HepG2 (cell line): ENCODE measurements at regions not wholly inside any gene's neighbourhood (a gene's known extent, or its start where the extent isn't known, plus 50 kb on each side); places are given as distances from the start of the nearest gene placed in this dataset.

Source experiments
- HOXA3 ChIP-seq: sonication (generic); formaldehyde crosslinking; IDR thresholded peaks from 2 replicates; pipeline ENCODE4 v1.5.0; 2020; ENCODE audit warnings: missing genetic modification reagents
- MED1 ChIP-seq: sonication (generic); formaldehyde crosslinking; IDR thresholded peaks from 2 replicates; pipeline ENCODE4 v1.4.0; 2020; ENCODE audit warnings: missing genetic modification reagents
- SOX13 ChIP-seq, 3 experiments: fragments of 450-650 bp in 1 of 3; sonication (generic) in 1 of 3; formaldehyde crosslinking in 1 of 3; IDR thresholded peaks in 2 of 3; conservative IDR thresholded peaks in 1 of 3; 2 replicates each; pipeline versions ENCODE4 v1.5.0 to v1.6.1; 2016 to 2020; ENCODE audit warnings: antibody characterized with exemption in 1 of 3, mild to moderate bottlenecking in 1 of 3, missing compliant biosample characterization in 1 of 3, missing genetic modification reagents in 1 of 3, moderate library complexity in 1 of 3
- ZBTB20 ChIP-seq: sonication (generic); formaldehyde crosslinking; IDR thresholded peaks from 2 replicates; pipeline ENCODE4 v1.8.1; 2023; ENCODE audit warnings: missing genetic modification reagents, low read depth, mild to moderate bottlenecking, borderline replicate concordance
- ZNF350 ChIP-seq: sonication (generic); formaldehyde crosslinking; IDR thresholded peaks from 2 replicates; pipeline ENCODE4 v1.4.0; 2020; ENCODE audit warnings: mild to moderate bottlenecking, low read depth, missing genetic modification reagents, borderline replicate concordance
- TF ChIP-seq, protein P1 (sequence below): sonication (generic); formaldehyde crosslinking; conservative IDR thresholded peaks from 2 replicates; pipeline ENCODE4 v1.4.0; 2020; ENCODE audit warnings: mild to moderate bottlenecking, missing genetic modification reagents, moderate library complexity
- TF ChIP-seq, protein P2 (sequence below): sonication (generic); formaldehyde crosslinking; IDR thresholded peaks from 2 replicates; pipeline ENCODE4 v1.4.0; 2020; ENCODE audit warnings: missing genetic modification reagents

- TF ChIP-seq, protein P1, sequence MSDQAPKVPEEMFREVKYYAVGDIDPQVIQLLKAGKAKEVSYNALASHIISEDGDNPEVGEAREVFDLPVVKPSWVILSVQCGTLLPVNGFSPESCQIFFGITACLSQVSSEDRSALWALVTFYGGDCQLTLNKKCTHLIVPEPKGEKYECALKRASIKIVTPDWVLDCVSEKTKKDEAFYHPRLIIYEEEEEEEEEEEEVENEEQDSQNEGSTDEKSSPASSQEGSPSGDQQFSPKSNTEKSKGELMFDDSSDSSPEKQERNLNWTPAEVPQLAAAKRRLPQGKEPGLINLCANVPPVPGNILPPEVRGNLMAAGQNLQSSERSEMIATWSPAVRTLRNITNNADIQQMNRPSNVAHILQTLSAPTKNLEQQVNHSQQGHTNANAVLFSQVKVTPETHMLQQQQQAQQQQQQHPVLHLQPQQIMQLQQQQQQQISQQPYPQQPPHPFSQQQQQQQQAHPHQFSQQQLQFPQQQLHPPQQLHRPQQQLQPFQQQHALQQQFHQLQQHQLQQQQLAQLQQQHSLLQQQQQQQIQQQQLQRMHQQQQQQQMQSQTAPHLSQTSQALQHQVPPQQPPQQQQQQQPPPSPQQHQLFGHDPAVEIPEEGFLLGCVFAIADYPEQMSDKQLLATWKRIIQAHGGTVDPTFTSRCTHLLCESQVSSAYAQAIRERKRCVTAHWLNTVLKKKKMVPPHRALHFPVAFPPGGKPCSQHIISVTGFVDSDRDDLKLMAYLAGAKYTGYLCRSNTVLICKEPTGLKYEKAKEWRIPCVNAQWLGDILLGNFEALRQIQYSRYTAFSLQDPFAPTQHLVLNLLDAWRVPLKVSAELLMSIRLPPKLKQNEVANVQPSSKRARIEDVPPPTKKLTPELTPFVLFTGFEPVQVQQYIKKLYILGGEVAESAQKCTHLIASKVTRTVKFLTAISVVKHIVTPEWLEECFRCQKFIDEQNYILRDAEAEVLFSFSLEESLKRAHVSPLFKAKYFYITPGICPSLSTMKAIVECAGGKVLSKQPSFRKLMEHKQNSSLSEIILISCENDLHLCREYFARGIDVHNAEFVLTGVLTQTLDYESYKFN = peak; percentile 44; the same call in 1 of the 2 replicates
- 0 out of 2 replicates have a peak, but pooled peaks have one; percentile 22 for TF ChIP-seq ZNF350 (CRISPR knock-in tag)
- TF ChIP-seq, protein P2, sequence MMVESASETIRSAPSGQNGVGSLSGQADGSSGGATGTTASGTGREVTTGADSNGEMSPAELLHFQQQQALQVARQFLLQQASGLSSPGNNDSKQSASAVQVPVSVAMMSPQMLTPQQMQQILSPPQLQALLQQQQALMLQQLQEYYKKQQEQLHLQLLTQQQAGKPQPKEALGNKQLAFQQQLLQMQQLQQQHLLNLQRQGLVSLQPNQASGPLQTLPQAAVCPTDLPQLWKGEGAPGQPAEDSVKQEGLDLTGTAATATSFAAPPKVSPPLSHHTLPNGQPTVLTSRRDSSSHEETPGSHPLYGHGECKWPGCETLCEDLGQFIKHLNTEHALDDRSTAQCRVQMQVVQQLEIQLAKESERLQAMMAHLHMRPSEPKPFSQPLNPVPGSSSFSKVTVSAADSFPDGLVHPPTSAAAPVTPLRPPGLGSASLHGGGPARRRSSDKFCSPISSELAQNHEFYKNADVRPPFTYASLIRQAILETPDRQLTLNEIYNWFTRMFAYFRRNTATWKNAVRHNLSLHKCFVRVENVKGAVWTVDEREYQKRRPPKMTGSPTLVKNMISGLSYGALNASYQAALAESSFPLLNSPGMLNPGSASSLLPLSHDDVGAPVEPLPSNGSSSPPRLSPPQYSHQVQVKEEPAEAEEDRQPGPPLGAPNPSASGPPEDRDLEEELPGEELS = peak; percentile 59
- peak; percentile 57 for TF ChIP-seq MED1 (CRISPR knock-in tag)
- no peak for TF ChIP-seq SOX13 (IDR thresholded peaks at IDR 0.05)
- peak in 1 of 2 experiments; percentile 32; a peak in 1 of 4 replicates for TF ChIP-seq SOX13 (CRISPR knock-in tag; conservative IDR thresholded peaks at IDR 0.05 in 1 of 2, IDR thresholded peaks at IDR 0.05 in 1 of 2)
- peak; percentile 67; the same call in 1 of the 2 replicates for TF ChIP-seq HOXA3 (CRISPR knock-in tag)
- no peak for TF ChIP-seq ZBTB20
- TF ChIP-seq, all 625 proteins: peak for 41
Measured at GRCh38 chr22:19604711-19605268, 80.6 kb upstream of the CLDN5 start (continued).
